ENCODE measurements at regions not wholly inside any gene's neighbourhood (a gene's known extent, or its start where the extent isn't known, plus 50 kb on each side); places are given as distances from the start of the nearest gene placed in this dataset.
"Not testable (repeated sequence)": the region's sequence is repeated elsewhere in the genome, so short reads cannot be mapped to it uniquely, and the experiment has no call there.

GRCh38 chr2:87349006-87349405 lies 327.4 kb upstream of the PLGLB1 start:
- not testable (repeated sequence) for DNase-seq (ENCODE audit: low spot score)

GRCh38 chr2:87352178-87352934 lies 330.7 kb upstream of the PLGLB1 start:
- DNase-seq (ENCODE audit: low spot score): not testable (repeated sequence)

GRCh38 chr2:87353408-87353807 lies 331.8 kb upstream of the PLGLB1 start:
- DNase-seq (ENCODE audit: low spot score): not testable (repeated sequence)

GRCh38 chr2:87354102-87354501 lies 332.5 kb upstream of the PLGLB1 start:
- not testable (repeated sequence) for DNase-seq (ENCODE audit: low spot score)

- not testable (repeated sequence) for DNase-seq (ENCODE audit: low spot score)
Measured at GRCh38 chr2:87360250-87360649, 338.6 kb upstream of the PLGLB1 start.

GRCh38 chr2:87360927-87361326 lies 339.3 kb upstream of the PLGLB1 start:
- DNase-seq (ENCODE audit: low spot score): not testable (repeated sequence)

- DNase-seq (ENCODE audit: low spot score): not testable (repeated sequence)
Measured at GRCh38 chr2:87361805-87362204, 340.2 kb upstream of the PLGLB1 start.

- DNase-seq (ENCODE audit: low spot score): not testable (repeated sequence)
Measured at GRCh38 chr2:87364379-87364778, 342.7 kb upstream of the PLGLB1 start.

- DNase-seq (ENCODE audit: low spot score): not testable (repeated sequence)
Measured at GRCh38 chr2:87365038-87365437, 343.4 kb upstream of the PLGLB1 start.

- not testable (repeated sequence) for DNase-seq (ENCODE audit: low spot score)
Measured at GRCh38 chr2:87386063-87386560, 361.8 kb upstream of the PLGLB2 start.

GRCh38 chr2:87395784-87396183 lies 352.1 kb upstream of the PLGLB2 start:
- DNase-seq (ENCODE audit: low spot score): not testable (repeated sequence)

- DNase-seq (ENCODE audit: low spot score): not testable (repeated sequence)
Measured at GRCh38 chr2:87396551-87397265, 351.2 kb upstream of the PLGLB2 start.

GRCh38 chr2:87397276-87398065 lies 350.4 kb upstream of the PLGLB2 start:
- not testable (repeated sequence) for DNase-seq (ENCODE audit: low spot score)

GRCh38 chr2:87398567-87399305 lies 349.2 kb upstream of the PLGLB2 start:
- DNase-seq (ENCODE audit: low spot score): not testable (repeated sequence)

- DNase-seq (ENCODE audit: low spot score): no peak
Measured at GRCh38 chr2:87401726-87402345, 346.1 kb upstream of the PLGLB2 start.

GRCh38 chr2:87403893-87404175 lies 344.1 kb upstream of the PLGLB2 start:
- DNase-seq (ENCODE audit: low spot score): no peak

- not testable (repeated sequence) for DNase-seq (ENCODE audit: low spot score)
Measured at GRCh38 chr2:87404411-87405255, 343.3 kb upstream of the PLGLB2 start.

GRCh38 chr2:87405531-87406216 lies 342.2 kb upstream of the PLGLB2 start:
- not testable (repeated sequence) for DNase-seq (ENCODE audit: low spot score)

GRCh38 chr2:87406406-87407175 lies 341.3 kb upstream of the PLGLB2 start:
- DNase-seq (ENCODE audit: low spot score): not testable (repeated sequence)

All from D341Med (cell line).